Right atrium auricular region (tissue), 2 donors: ENCODE measurements at regions not wholly inside any gene's neighbourhood (a gene's known extent, or its start where the extent isn't known, plus 50 kb on each side); places are given as distances from the start of the nearest gene placed in this dataset.

Experiments
- DNase-seq: peaks from one replicate; pipeline ENCODE4 v3.0.0-alpha.2; 2019; ENCODE audit warnings: low spot score
- H3K27ac ChIP-seq, 2 donors: fragments of 200-600 bp; sonication (generic); 1 replicate in 1 of 2; 2 replicates in 1 of 2; pipeline ENCODE4 v1.5.1; 2016 to 2019
- H3K27me3 ChIP-seq, 2 donors: fragments of 200-600 bp; sonication (generic); one replicate each; pipeline versions ENCODE4 v1.5.1 to v1.6.0; 2017 to 2019
- H3K36me3 ChIP-seq: fragments of 200-600 bp; sonication (generic); one replicate; pipeline ENCODE4 v1.5.1; 2016
- H3K4me1 ChIP-seq, 2 donors: fragments of 200-600 bp; sonication (generic); one replicate each; pipeline versions ENCODE4 v1.5.1 to v1.6.0; 2017 to 2019
- H3K4me3 ChIP-seq, 2 donors: fragments of 200-600 bp; sonication (generic); 1 replicate in 1 of 2; 2 replicates in 1 of 2; pipeline ENCODE4 v1.5.1; 2017 to 2019; ENCODE audit warnings: mild to moderate bottlenecking in 1 of 2, moderate library complexity in 1 of 2
- H3K9me3 ChIP-seq, 2 donors: fragments of 200-600 bp; sonication (generic); one replicate each; pipeline ENCODE4 v1.5.1; 2019
- CTCF ChIP-seq, 2 donors: fragments of 200-600 bp; sonication (generic); IDR thresholded peaks; one replicate each; pipeline ENCODE4 v1.5.1; 2019; ENCODE audit warnings: antibody characterized with exemption in 2 of 2

- DNase-seq: no peak
- no peaks in the 10 kb centered on the region for H3K27me3 ChIP-seq
- peaks cover 0 to 13% of the 10 kb centered on the region in 2 donors for H3K9me3 ChIP-seq
- H3K27ac ChIP-seq: no peak overlapping the region
- H3K4me1 ChIP-seq: no peaks in the 10 kb centered on the region
- no peak overlapping the region for H3K4me3 ChIP-seq
- no peak for TF ChIP-seq CTCF (IDR thresholded peaks at IDR 0.05)
- H3K36me3 ChIP-seq: no peaks in the 10 kb centered on the region
Measured at GRCh38 chr3:81363816-81364215, 397.6 kb downstream of the GBE1 start.

GRCh38 chr3:81354119-81354518 lies 407.3 kb downstream of the GBE1 start:
- Histone ChIP-seq H3K4me1 (no peaks in the 10 kb centered on the region), H3K36me3 (no peaks in the 10 kb centered on the region), H3K27me3 (no peaks in the 10 kb centered on the region), H3K4me3 (no peak overlapping the region), H3K27ac (no peak overlapping the region), H3K9me3 (no peaks in the 10 kb centered on the region)
- TF ChIP-seq CTCF (IDR thresholded peaks at IDR 0.05): no peak
- no peak for DNase-seq

- no peaks in the 10 kb centered on the region for H3K27me3 ChIP-seq
- H3K4me3 ChIP-seq: no peak overlapping the region
- no peaks in the 10 kb centered on the region for H3K9me3 ChIP-seq
- DNase-seq: no peak
- H3K4me1 ChIP-seq: no peaks in the 10 kb centered on the region
- TF ChIP-seq CTCF (IDR thresholded peaks at IDR 0.05): no peak
- no peak overlapping the region for H3K27ac ChIP-seq
- no peaks in the 10 kb centered on the region for H3K36me3 ChIP-seq
Measured at GRCh38 chr3:81352867-81353266, 408.6 kb downstream of the GBE1 start.

- no peaks in the 10 kb centered on the region for H3K27me3 ChIP-seq
- no peak for DNase-seq
- no peak for TF ChIP-seq CTCF (IDR thresholded peaks at IDR 0.05)
Measured at GRCh38 chr3:81349816-81350340, 411.6 kb downstream of the GBE1 start.

GRCh38 chr3:81339040-81339845 lies 422.2 kb downstream of the GBE1 start:
- H3K27ac ChIP-seq: no peak overlapping the region
- H3K36me3 ChIP-seq: no peaks in the 10 kb centered on the region
- no peaks in the 10 kb centered on the region for H3K9me3 ChIP-seq
- DNase-seq: no peak
- peak in 1 of 2 donors; percentile 46 for TF ChIP-seq CTCF (IDR thresholded peaks at IDR 0.05)
- H3K4me1 ChIP-seq: no peaks in the 10 kb centered on the region
- no peak overlapping the region for H3K4me3 ChIP-seq
- no peaks in the 10 kb centered on the region for H3K27me3 ChIP-seq

More at GRCh38 chr3:81349816-81350340, 411.6 kb downstream of the GBE1 start:
- H3K4me1 ChIP-seq: no peaks in the 10 kb centered on the region
- no peaks in the 10 kb centered on the region for H3K36me3 ChIP-seq
- no peaks in the 10 kb centered on the region for H3K9me3 ChIP-seq
- H3K4me3 ChIP-seq: no peak overlapping the region
- no peak overlapping the region for H3K27ac ChIP-seq
